ENCODE measurements at regions not wholly inside any gene's neighbourhood (a gene's known extent, or its start where the extent isn't known, plus 50 kb on each side); places are given as distances from the start of the nearest gene placed in this dataset.

GRCh38 chr12:22994316-22994675, 369.3 kb downstream of the ETNK1 start:
- no peak for TF ChIP-seq CTCF (conservative IDR thresholded peaks at IDR 0.05; ENCODE audit: low read length)
- TF ChIP-seq EZH2phosphoT487 (IDR thresholded peaks at IDR 0.05; ENCODE audit: borderline replicate concordance, low read depth, low read length): no peak
